ENCODE measurements at regions not wholly inside any gene's neighbourhood (a gene's known extent, or its start where the extent isn't known, plus 50 kb on each side); places are given as distances from the start of the nearest gene placed in this dataset.

DNA sequence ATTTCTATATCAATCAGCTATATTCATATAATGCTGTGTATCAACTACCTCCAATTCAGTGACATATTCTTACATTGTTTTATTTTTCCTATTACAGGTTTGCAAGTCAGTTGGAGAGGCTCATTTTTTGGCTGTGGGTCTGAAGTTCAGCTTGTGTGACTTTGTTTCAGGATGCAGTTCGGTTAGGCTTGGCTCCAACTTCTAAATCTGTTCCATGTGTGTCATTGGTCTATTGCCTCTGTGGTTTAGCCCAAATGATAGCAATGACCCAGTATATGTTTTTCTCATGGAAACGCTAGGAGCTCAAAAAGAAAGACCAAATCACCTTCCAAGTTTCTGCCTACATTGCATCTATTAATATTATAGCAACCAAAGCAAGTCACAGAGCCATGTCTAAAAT lies 848.6 kb upstream of the LRFN5 start:
- H3K4me1 ChIP-seq (ENCODE audit: control insufficient read depth, insufficient read depth, low read length), result peaks cover 7% of the 10 kb centered on the region
- H3K36me3 ChIP-seq (ENCODE audit: control insufficient read depth, insufficient read depth, low read length), result no peaks in the 10 kb centered on the region
- no peaks in the 10 kb centered on the region for H3K27me3 ChIP-seq (ENCODE audit: control insufficient read depth, insufficient read depth, low read length, poor library complexity, severe bottlenecking)
- peaks cover 24% of the 10 kb centered on the region for H3K9me3 ChIP-seq (ENCODE audit: control insufficient read depth, low read length)
- 76 to 100% methylated on average over 2 of the region's 2 CpGs for WGBS, 2 experiments (ENCODE audit: insufficient coverage in 1 of 2, insufficient read length in 1 of 2)
- no peak overlapping the region for H3K27ac ChIP-seq (ENCODE audit: low read depth, low read length)
- no peak overlapping the region for H3K4me3 ChIP-seq (ENCODE audit: low read length)
- Mint-ChIP-seq H3K4me3 (no peak overlapping the region), H3K4me1 (peaks cover 61% of the 10 kb centered on the region), H3K27ac (no peak overlapping the region), H3K27me3 (ENCODE audit: insufficient read depth) (no peaks in the 10 kb centered on the region), H3K9me3 (peaks cover 30% of the 10 kb centered on the region), H3K36me3 (ENCODE audit: low read depth) (peaks cover 17% of the 10 kb centered on the region)
- TF ChIP-seq, protein P1, sequence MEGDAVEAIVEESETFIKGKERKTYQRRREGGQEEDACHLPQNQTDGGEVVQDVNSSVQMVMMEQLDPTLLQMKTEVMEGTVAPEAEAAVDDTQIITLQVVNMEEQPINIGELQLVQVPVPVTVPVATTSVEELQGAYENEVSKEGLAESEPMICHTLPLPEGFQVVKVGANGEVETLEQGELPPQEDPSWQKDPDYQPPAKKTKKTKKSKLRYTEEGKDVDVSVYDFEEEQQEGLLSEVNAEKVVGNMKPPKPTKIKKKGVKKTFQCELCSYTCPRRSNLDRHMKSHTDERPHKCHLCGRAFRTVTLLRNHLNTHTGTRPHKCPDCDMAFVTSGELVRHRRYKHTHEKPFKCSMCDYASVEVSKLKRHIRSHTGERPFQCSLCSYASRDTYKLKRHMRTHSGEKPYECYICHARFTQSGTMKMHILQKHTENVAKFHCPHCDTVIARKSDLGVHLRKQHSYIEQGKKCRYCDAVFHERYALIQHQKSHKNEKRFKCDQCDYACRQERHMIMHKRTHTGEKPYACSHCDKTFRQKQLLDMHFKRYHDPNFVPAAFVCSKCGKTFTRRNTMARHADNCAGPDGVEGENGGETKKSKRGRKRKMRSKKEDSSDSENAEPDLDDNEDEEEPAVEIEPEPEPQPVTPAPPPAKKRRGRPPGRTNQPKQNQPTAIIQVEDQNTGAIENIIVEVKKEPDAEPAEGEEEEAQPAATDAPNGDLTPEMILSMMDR (conservative IDR thresholded peaks at IDR 0.05), result no peak
- DNase-seq, result no peak
- no peak overlapping the region for H3K9ac ChIP-seq (ENCODE audit: extremely low read depth, low read length, poor library complexity, severe bottlenecking)

DNA sequence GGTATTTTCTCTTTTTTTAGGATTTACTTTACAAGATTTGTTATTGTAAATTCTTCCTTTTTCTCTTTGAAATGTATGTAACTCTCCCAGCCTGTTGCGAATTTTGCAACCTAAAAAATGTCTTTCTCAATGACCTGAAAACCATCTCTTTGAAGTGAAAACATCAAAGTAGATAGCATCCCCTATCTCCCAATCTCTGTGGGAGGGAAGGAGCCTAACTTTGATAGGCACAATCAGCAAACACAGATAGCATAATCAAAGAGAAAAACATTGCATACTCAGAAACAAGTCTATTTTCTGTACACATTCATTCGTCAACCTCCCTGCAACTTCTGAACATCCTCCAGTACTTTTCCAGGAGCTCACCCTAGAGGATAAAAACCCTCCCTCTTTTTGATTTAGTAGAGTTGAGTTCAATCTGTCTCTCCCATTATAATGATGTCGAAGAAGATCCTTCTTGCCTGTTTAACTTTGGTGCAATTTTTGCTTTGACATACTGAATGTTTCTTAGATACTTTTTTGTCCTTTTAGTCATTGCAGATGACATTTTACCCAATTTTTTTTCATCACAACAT lies 849.2 kb upstream of the LRFN5 start:
- Mint-ChIP-seq H3K36me3 (ENCODE audit: low read depth) (peaks cover 21% of the 10 kb centered on the region), H3K27ac (no peak overlapping the region), H3K4me3 (no peak overlapping the region), H3K4me1 (peaks cover 58% of the 10 kb centered on the region), H3K27me3 (ENCODE audit: insufficient read depth) (no peaks in the 10 kb centered on the region), H3K9me3 (peaks cover 35% of the 10 kb centered on the region)
- no peak overlapping the region for H3K4me3 ChIP-seq (ENCODE audit: low read length)
- H3K27ac ChIP-seq (ENCODE audit: low read depth, low read length), result no peak overlapping the region
- H3K9ac ChIP-seq (ENCODE audit: extremely low read depth, low read length, poor library complexity, severe bottlenecking), result no peak overlapping the region
- TF ChIP-seq, protein P1 (conservative IDR thresholded peaks at IDR 0.05), result no peak
- WGBS, 2 experiments (ENCODE audit: insufficient coverage in 1 of 2, insufficient read length in 1 of 2), result 65 to 100% methylated on average over 1 to 3 of the region's 3 CpGs
- H3K36me3 ChIP-seq (ENCODE audit: control insufficient read depth, insufficient read depth, low read length), result no peaks in the 10 kb centered on the region
- H3K27me3 ChIP-seq (ENCODE audit: control insufficient read depth, insufficient read depth, low read length, poor library complexity, severe bottlenecking), result no peaks in the 10 kb centered on the region
- no peak for DNase-seq
- peaks cover 7% of the 10 kb centered on the region for H3K4me1 ChIP-seq (ENCODE audit: control insufficient read depth, insufficient read depth, low read length)
- peaks cover 26% of the 10 kb centered on the region for H3K9me3 ChIP-seq (ENCODE audit: control insufficient read depth, low read length)

DNA sequence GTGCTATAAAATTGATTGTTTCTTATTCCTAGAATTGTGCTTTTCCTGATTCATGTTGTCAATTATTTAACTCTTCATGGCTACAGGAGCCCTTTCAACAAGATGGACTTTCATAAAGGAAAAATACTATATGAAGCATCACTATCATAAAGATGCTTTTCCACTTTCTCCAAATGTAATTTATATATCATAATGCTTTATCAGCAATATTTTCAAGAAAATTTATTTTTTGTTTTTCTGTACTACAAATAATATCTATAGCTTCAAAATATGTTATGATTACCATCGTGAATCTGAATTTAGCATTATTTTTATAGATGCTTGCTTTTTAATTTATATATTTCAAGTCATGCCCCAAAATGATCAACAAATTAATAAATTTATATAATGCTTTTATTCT lies 873.5 kb upstream of the LRFN5 start:
- WGBS, 2 experiments (ENCODE audit: insufficient coverage in 1 of 2, insufficient read length in 1 of 2), result no CpG with 5 or more reads among the region's 1 CpG
- Mint-ChIP-seq H3K4me3 (no peak overlapping the region), H3K36me3 (ENCODE audit: low read depth) (peaks cover 14% of the 10 kb centered on the region), H3K27ac (no peak overlapping the region), H3K27me3 (ENCODE audit: insufficient read depth) (no peaks in the 10 kb centered on the region), H3K9me3 (peaks cover 34% of the 10 kb centered on the region), H3K4me1 (no peaks in the 10 kb centered on the region)
- TF ChIP-seq, protein P1 (conservative IDR thresholded peaks at IDR 0.05), result no peak
- Histone ChIP-seq H3K36me3 (ENCODE audit: control insufficient read depth, insufficient read depth, low read length) (no peaks in the 10 kb centered on the region), H3K27ac (ENCODE audit: low read depth, low read length) (no peak overlapping the region), H3K9ac (ENCODE audit: extremely low read depth, low read length, poor library complexity, severe bottlenecking) (no peak overlapping the region), H3K4me1 (ENCODE audit: control insufficient read depth, insufficient read depth, low read length) (no peaks in the 10 kb centered on the region), H3K4me3 (ENCODE audit: low read length) (no peak overlapping the region), H3K9me3 (ENCODE audit: control insufficient read depth, low read length) (peaks cover 24% of the 10 kb centered on the region), H3K27me3 (ENCODE audit: control insufficient read depth, insufficient read depth, low read length, poor library complexity, severe bottlenecking) (no peaks in the 10 kb centered on the region)
- DNase-seq, result no peak
